ENCODE measurements at regions not wholly inside any gene's neighbourhood (a gene's known extent, or its start where the extent isn't known, plus 50 kb on each side); places are given as distances from the start of the nearest gene placed in this dataset.

DNA sequence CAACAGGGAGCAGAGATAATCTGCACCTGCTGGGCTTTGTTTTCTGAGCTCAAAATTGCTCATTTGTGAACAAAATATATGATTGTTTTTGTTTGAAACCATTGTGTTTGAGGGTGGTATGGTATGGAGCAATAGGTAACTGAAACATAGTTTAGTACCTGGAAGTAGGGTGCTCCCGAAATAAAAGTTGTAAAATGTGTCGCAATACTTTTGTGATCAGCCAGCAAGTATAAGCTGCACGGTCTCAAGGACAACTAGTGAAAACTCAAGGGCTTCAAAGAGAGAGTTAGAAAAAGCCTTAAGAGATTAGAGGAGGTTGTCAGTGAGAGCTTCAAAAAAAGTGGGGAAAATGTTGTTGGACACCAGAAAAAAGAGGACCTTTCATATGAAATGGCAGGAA is 579.8 kb upstream of the POU3F2 start:
- TF ChIP-seq, protein P1, sequence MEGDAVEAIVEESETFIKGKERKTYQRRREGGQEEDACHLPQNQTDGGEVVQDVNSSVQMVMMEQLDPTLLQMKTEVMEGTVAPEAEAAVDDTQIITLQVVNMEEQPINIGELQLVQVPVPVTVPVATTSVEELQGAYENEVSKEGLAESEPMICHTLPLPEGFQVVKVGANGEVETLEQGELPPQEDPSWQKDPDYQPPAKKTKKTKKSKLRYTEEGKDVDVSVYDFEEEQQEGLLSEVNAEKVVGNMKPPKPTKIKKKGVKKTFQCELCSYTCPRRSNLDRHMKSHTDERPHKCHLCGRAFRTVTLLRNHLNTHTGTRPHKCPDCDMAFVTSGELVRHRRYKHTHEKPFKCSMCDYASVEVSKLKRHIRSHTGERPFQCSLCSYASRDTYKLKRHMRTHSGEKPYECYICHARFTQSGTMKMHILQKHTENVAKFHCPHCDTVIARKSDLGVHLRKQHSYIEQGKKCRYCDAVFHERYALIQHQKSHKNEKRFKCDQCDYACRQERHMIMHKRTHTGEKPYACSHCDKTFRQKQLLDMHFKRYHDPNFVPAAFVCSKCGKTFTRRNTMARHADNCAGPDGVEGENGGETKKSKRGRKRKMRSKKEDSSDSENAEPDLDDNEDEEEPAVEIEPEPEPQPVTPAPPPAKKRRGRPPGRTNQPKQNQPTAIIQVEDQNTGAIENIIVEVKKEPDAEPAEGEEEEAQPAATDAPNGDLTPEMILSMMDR (IDR thresholded peaks at IDR 0.05) = no peak
- no peak for TF ChIP-seq POLR2A (IDR thresholded peaks at IDR 0.05)
